Kidney epithelial cell (primary cell): ENCODE measurements at regions not wholly inside any gene's neighbourhood (a gene's known extent, or its start where the extent isn't known, plus 50 kb on each side); places are given as distances from the start of the nearest gene placed in this dataset.

Experiments
- DNase-seq: peaks from one replicate; pipeline ENCODE4 v3.0.0-alpha.2; 2010; ENCODE audit warnings: low read depth
- H3K27me3 ChIP-seq: 2 replicates; pipeline ENCODE4 v1.6.0; 2011; ENCODE audit warnings: low read length; ENCODE audit not compliant: control insufficient read depth, insufficient read depth
- H3K36me3 ChIP-seq: 2 replicates; pipeline ENCODE4 v1.5.1; 2011; ENCODE audit warnings: low read length; ENCODE audit not compliant: control insufficient read depth, insufficient read depth
- H3K4me3 ChIP-seq: 2 replicates; pipeline ENCODE4 v1.5.1; 2011; ENCODE audit warnings: low read depth, mild to moderate bottlenecking, control low read depth, low read length
- TF ChIP-seq, protein P1 (sequence below): IDR thresholded peaks from 2 replicates; pipeline ENCODE4 v1.5.1; 2011; ENCODE audit warnings: mild to moderate bottlenecking, moderate library complexity, low read length, control low read depth, inconsistent platforms; ENCODE audit not compliant: insufficient read depth, poor library complexity, severe bottlenecking

DNA sequence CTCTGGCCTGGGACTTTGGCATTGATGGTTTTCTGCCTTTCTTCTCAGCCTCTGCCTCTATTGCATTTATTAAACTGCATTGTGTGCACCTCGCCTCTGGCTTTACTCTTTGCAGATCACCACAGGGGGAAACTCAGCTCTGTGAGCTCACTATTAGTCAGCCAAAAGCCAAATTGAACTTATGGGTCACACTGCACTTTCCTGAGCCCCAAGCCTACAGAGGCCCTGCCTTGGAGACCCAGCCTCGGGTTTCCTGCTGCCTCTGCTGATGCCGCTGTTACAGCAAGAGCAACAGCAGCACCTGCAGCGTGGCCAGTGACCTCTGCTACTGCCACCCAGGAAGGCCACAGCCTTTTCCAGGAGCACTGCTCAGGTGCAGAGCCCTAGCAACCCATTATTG, 122.5 kb downstream of the DAD1 start:
- Histone ChIP-seq H3K4me3 (no peak overlapping the region), H3K36me3 (no peaks in the 10 kb centered on the region), H3K27me3 (no peaks in the 10 kb centered on the region)
- no peak for DNase-seq
- TF ChIP-seq, protein P1, sequence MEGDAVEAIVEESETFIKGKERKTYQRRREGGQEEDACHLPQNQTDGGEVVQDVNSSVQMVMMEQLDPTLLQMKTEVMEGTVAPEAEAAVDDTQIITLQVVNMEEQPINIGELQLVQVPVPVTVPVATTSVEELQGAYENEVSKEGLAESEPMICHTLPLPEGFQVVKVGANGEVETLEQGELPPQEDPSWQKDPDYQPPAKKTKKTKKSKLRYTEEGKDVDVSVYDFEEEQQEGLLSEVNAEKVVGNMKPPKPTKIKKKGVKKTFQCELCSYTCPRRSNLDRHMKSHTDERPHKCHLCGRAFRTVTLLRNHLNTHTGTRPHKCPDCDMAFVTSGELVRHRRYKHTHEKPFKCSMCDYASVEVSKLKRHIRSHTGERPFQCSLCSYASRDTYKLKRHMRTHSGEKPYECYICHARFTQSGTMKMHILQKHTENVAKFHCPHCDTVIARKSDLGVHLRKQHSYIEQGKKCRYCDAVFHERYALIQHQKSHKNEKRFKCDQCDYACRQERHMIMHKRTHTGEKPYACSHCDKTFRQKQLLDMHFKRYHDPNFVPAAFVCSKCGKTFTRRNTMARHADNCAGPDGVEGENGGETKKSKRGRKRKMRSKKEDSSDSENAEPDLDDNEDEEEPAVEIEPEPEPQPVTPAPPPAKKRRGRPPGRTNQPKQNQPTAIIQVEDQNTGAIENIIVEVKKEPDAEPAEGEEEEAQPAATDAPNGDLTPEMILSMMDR, result no peak

DNA sequence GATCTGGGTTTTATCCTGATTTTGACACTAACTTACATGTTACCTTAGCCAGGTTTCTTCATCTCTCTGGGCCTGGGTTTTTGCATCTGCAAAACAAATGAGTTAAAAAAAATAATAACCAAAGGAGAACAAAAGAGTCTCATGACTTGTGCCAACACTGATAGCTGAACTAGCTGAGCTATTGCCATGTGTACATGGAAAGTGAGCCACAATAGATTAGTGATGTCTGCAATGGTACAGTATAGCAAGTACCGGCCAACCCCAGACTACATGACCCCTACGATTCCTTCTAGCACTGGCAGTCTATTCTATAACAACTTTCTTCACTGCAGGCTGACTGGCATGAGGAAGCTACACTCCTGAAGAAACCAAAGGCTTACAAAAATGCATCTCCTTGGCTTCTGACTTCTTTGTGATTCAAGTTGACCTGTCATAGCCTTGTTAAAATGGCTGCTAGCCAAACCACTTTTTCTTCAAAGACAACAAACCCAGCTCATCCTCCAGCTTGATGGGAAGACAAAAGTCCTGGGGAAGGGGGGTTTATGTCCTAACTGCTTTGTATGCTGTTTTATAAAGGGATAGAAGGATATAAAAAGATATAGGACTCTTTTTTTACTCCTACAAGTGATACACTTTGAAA, 123.7 kb downstream of the DAD1 start:
- no peak for DNase-seq
- Histone ChIP-seq H3K4me3 (no peak overlapping the region), H3K27me3 (no peaks in the 10 kb centered on the region), H3K36me3 (no peaks in the 10 kb centered on the region)
- TF ChIP-seq, protein P1, result no peak

DNA sequence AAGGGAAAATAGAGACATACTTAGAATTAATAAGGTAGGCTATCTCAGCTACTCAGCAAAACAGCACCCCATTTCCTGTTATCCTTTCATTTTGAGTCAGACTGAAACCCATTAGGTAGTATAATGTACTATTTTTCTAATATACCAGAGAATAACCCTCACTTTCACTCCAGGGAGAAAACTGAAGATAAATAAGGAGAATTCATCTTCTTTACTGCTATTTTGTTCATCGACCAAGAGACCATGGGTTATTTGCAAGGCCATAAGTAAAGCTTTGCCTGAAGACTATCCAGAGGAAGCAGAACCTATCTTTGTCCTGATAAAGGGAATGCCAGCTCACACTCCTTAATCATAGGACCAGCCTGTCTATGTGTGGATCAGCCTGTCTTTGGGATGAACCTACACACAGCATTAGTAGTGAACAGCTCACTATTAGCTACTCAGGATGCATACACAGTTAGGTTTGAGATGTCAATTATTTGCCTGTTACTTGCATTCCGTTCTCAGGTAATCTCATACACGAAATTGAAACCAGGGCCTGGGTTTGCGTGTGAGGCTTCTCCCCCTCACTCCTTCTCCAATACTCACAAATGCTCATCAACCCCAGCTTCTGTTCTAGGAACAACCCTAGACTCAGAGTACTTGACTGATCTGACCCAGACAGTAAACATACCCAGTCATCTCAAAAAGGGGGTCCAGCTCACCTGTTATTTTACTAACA, 124.4 kb downstream of the DAD1 start:
- Histone ChIP-seq H3K27me3 (no peaks in the 10 kb centered on the region), H3K36me3 (no peaks in the 10 kb centered on the region), H3K4me3 (no peak overlapping the region)
- TF ChIP-seq, protein P1, result no peak
- DNase-seq, result no peak

DNA sequence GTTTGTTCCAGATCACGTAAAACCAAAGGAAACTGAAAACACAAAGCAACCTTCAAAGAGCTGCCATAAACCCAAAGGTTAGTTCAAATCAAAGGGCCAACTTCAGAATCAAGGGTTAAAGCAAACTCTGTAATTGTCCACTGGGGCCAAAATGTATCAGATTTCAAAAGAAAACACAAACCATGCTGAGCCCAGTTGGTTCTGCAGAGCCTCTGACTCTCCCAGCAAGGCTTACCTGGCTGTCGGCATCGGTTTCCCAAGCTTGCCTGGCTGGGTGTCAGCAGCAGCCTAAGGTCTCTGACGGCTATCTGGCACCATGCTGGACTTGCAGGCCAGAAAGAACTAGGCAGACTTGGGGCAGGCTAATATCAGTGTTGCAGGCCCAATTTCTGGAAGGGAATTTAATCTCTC, 125.3 kb downstream of the DAD1 start:
- TF ChIP-seq, protein P1, result no peak
- H3K27me3 ChIP-seq, result no peaks in the 10 kb centered on the region
- no peak for DNase-seq
- H3K36me3 ChIP-seq, result no peaks in the 10 kb centered on the region
- H3K4me3 ChIP-seq, result no peak overlapping the region

DNA sequence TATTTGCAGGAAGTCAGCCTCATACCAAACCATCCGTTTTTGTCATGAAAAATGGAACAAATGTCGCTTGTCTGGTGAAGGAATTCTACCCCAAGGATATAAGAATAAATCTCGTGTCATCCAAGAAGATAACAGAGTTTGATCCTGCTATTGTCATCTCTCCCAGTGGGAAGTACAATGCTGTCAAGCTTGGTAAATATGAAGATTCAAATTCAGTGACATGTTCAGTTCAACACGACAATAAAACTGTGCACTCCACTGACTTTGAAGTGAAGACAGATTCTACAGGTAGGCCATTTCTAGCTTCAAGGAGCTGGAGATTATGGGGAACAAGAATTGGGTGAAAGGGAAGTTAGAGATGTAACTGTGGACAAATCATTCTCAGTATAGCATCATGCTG, 126.1 kb downstream of the DAD1 start:
- TF ChIP-seq, protein P1, result no peak
- no peaks in the 10 kb centered on the region for H3K27me3 ChIP-seq

More for the DNA sequence above, 126.1 kb downstream of the DAD1 start:
- Histone ChIP-seq H3K4me3 (no peak overlapping the region), H3K36me3 (no peaks in the 10 kb centered on the region)
- DNase-seq, result no peak
